CD4-positive, CD25-positive, alpha-beta regulatory T cell (primary cell): ENCODE measurements at regions not wholly inside any gene's neighbourhood (a gene's known extent, or its start where the extent isn't known, plus 50 kb on each side); places are given as distances from the start of the nearest gene placed in this dataset.

ENCODE experiments used
- ATAC-seq, 2 donors: fragments of 150-1000 bp; cut with Tn5 transposase; one replicate each; pipeline ENCODE4 v1.10.0; 2021; ENCODE audit warnings: low read depth in 2 of 2, moderate number of reproducible peaks in 2 of 2, moderate library complexity in 1 of 2
- DNase-seq, 3 donors: peaks; one replicate each; pipeline versions ENCODE4 v3.0.0 to v3.0.0-alpha.2; 2012 to 2022; ENCODE audit warnings: mixed read lengths in 1 of 3
- H3K27ac ChIP-seq: one replicate; pipeline ENCODE4 v1.7.0; 2013; ENCODE audit warnings: mild to moderate bottlenecking, low read length; ENCODE audit not compliant: insufficient read depth, poor library complexity, severe bottlenecking
- H3K27me3 ChIP-seq: one replicate; pipeline ENCODE4 v1.7.0; 2013; ENCODE audit warnings: low read length; ENCODE audit not compliant: control insufficient read depth, insufficient read depth
- H3K36me3 ChIP-seq: one replicate; pipeline ENCODE4 v1.7.0; 2013; ENCODE audit warnings: mild to moderate bottlenecking, low read length, moderate library complexity; ENCODE audit not compliant: control insufficient read depth, insufficient read depth
- H3K4me1 ChIP-seq: 2 replicates; pipeline ENCODE4 v1.7.0; 2013; ENCODE audit warnings: mild to moderate bottlenecking, low read length; ENCODE audit not compliant: insufficient read depth, control insufficient read depth, poor library complexity, severe bottlenecking
- H3K4me3 ChIP-seq: one replicate; pipeline ENCODE4 v1.7.0; 2013; ENCODE audit warnings: low read depth, mild to moderate bottlenecking, low read length, moderate library complexity
- H3K9me3 ChIP-seq, 2 experiments: 1 replicate in 1 of 2; 2 replicates in 1 of 2; pipeline ENCODE4 v1.7.0; 2013; ENCODE audit warnings: low read length in 2 of 2, mild to moderate bottlenecking in 1 of 2, moderate library complexity in 1 of 2; ENCODE audit not compliant: control insufficient read depth in 2 of 2
- H3K27ac Mint-ChIP-seq, 3 donors: one replicate each; pipeline ENCODE4 v1.8.0; 2020 to 2022; ENCODE audit warnings: mild to moderate bottlenecking in 3 of 3, mixed read lengths in 3 of 3, moderate library complexity in 2 of 3
- H3K27me3 Mint-ChIP-seq: one replicate; pipeline ENCODE4 v1.8.0; 2022; ENCODE audit warnings: mild to moderate bottlenecking, mixed read lengths
- H3K36me3 Mint-ChIP-seq: one replicate; pipeline ENCODE4 v1.8.0; 2020; ENCODE audit warnings: mixed read lengths
- H3K4me1 Mint-ChIP-seq, 4 donors: one replicate each; pipeline ENCODE4 v1.8.0; 2020 to 2022; ENCODE audit warnings: mixed read lengths in 4 of 4, mild to moderate bottlenecking in 1 of 4
- H3K4me3 Mint-ChIP-seq, 4 donors: one replicate each; pipeline ENCODE4 v1.8.0; 2020 to 2022; ENCODE audit warnings: mild to moderate bottlenecking in 4 of 4, mixed read lengths in 4 of 4, moderate library complexity in 3 of 4
- H3K9me3 Mint-ChIP-seq, 7 donors: one replicate each; pipeline ENCODE4 v1.8.0; 2020 to 2022; ENCODE audit warnings: mixed read lengths in 7 of 7, mild to moderate bottlenecking in 3 of 7, moderate library complexity in 2 of 7

DNA sequence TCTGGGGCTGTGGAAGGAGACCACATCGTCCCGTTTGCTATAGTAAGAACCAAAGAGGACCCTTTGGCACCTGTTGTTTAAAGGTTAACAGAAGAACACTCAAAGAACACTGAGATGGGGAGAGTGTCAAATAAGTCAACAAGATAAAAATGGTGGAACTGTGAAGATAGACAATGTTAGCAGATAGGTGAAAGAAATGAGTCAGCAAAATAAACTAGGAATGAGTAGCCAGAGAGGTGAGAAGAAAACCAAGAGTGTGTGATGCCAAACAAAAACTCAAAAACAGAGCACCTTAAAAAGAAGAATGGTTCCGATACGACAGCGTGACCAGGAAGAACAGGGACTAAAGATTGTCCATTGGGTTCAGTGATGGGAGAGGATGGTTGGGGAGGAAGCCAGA, 74.7 kb upstream of the PIWIL1 start:
- H3K27ac Mint-ChIP-seq, result no peak overlapping the region
- H3K9me3 Mint-ChIP-seq, result peaks cover 0 to 4% (median 3%) of the 10 kb centered on the region in 7 donors
- no peak overlapping the region for H3K4me3 Mint-ChIP-seq
- Histone ChIP-seq H3K9me3 (no peaks in the 10 kb centered on the region), H3K27ac (no peak overlapping the region), H3K4me1 (no peaks in the 10 kb centered on the region), H3K36me3 (no peaks in the 10 kb centered on the region), H3K4me3 (no peak overlapping the region), H3K27me3 (no peaks in the 10 kb centered on the region)
- no peaks in the 10 kb centered on the region for H3K4me1 Mint-ChIP-seq
- ATAC-seq (no peak), DNase-seq (no peak)
- no peaks in the 10 kb centered on the region for H3K27me3 Mint-ChIP-seq
- no peaks in the 10 kb centered on the region for H3K36me3 Mint-ChIP-seq

DNA sequence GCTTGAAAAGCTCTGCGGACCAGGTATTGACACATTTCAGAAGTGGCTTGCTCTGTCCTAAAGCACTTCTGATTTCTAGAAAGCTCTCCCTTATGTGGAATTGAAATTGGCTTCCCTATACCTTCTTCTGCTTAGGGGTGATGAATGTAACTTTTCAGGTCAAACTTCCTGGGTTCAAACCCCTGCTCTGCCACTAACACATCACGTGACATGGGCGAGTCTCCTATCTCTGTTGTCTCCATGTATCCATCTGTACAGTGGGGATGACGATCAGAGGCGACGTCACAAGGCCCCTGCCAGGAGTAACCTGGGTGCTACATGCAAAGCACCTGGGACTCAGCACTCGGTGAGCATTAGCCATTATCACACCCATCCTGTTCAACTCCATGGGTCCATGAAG, 73.7 kb upstream of the PIWIL1 start:
- H3K9me3 Mint-ChIP-seq, result peaks cover 0 to 4% (median 3%) of the 10 kb centered on the region in 7 donors
- H3K36me3 Mint-ChIP-seq, result no peaks in the 10 kb centered on the region

DNA sequence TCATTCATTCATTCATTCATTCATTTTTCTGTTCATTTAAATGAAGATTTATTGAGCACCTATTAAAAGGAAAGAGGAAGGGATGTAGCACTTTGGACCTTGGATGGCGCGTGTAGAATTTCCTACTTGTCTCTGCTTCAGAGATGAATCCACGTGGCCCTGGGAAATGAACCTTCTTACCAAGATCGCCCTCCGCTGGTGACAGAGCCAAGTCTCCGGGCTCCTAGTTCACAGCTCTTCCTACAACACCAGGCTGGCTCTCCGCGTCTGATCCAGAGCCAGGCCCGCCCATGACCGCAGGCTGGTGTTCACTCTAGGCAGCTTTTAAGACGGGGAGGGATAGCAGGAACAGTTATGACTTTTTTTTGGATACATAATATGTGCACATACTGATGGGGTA, 70.9 kb upstream of the PIWIL1 start:
- peaks cover 0 to 4% (median 1%) of the 10 kb centered on the region in 7 donors for H3K9me3 Mint-ChIP-seq
- Histone ChIP-seq H3K4me3 (no peak overlapping the region), H3K27ac (no peak overlapping the region), H3K27me3 (no peaks in the 10 kb centered on the region), H3K9me3 (no peaks in the 10 kb centered on the region), H3K4me1 (no peaks in the 10 kb centered on the region), H3K36me3 (no peaks in the 10 kb centered on the region)
- H3K27me3 Mint-ChIP-seq, result peaks cover 5% of the 10 kb centered on the region
- H3K4me1 Mint-ChIP-seq, result no peaks in the 10 kb centered on the region
- no peak overlapping the region for H3K4me3 Mint-ChIP-seq
- ATAC-seq (no peak), DNase-seq (no peak)
- no peaks in the 10 kb centered on the region for H3K36me3 Mint-ChIP-seq
- H3K27ac Mint-ChIP-seq, result no peak overlapping the region

More for the DNA sequence above, 73.7 kb upstream of the PIWIL1 start:
- Histone ChIP-seq H3K4me3 (no peak overlapping the region), H3K36me3 (no peaks in the 10 kb centered on the region), H3K9me3 (no peaks in the 10 kb centered on the region), H3K27me3 (no peaks in the 10 kb centered on the region), H3K4me1 (no peaks in the 10 kb centered on the region), H3K27ac (no peak overlapping the region)
- H3K4me1 Mint-ChIP-seq, result no peaks in the 10 kb centered on the region
- ATAC-seq (no peak), DNase-seq (no peak)
- no peak overlapping the region for H3K4me3 Mint-ChIP-seq
- no peak overlapping the region for H3K27ac Mint-ChIP-seq
- no peaks in the 10 kb centered on the region for H3K27me3 Mint-ChIP-seq

DNA sequence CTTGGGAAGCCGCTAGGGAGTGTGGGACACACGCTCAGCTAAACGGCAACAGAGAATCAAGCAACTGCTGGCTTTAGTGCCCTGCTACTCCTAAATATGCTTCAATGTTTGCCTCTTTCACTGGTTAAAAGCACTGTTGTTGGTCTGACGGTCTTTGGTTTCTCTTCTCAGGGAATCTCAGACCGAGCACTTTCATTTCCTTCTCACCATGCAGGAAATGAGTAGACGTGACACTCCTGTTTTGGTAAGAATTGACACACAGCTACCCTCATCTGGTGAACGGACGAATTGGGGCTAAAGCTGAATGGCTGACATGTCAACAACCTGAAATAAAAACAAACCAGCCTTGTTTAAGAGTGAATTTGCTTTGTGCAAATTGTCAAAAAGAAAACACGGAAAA, 57.5 kb upstream of the PIWIL1 start:
- H3K4me1 ChIP-seq, result no peaks in the 10 kb centered on the region
- no peaks in the 10 kb centered on the region for H3K27me3 Mint-ChIP-seq
- no peak for ATAC-seq

DNA sequence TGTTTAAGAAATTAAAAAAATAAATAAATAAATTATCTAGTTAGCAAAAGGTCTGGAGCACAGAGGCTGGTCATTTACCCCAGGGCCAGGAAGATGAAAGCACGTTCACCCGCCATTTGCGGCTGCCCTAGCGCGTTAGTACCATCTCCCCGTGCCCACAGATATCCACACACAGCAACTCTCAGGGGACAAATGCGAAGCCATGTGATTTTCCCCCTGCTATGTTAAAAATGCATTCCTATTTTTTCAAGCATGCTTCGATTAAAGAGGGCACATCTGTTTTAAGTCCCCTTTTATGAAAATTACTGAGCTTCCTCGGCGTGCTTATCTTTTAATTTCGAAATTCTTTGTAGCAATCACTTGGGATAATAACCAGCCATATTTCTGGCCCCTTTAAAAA, 56.9 kb upstream of the PIWIL1 start:
- H3K27me3 ChIP-seq, result no peaks in the 10 kb centered on the region
- DNase-seq (no peak), ATAC-seq (no peak)
- no peaks in the 10 kb centered on the region for H3K27me3 Mint-ChIP-seq
- H3K27ac ChIP-seq, result no peak overlapping the region
- no peak overlapping the region for H3K4me3 Mint-ChIP-seq
- H3K36me3 ChIP-seq, result no peaks in the 10 kb centered on the region
- no peak overlapping the region for H3K27ac Mint-ChIP-seq
- no peaks in the 10 kb centered on the region for H3K4me1 ChIP-seq
- no peaks in the 10 kb centered on the region for H3K9me3 ChIP-seq
- no peaks in the 10 kb centered on the region for H3K4me1 Mint-ChIP-seq
- no peak overlapping the region for H3K4me3 ChIP-seq
- H3K9me3 Mint-ChIP-seq, result peaks cover 0 to 8% (median 3%) of the 10 kb centered on the region in 7 donors
- peaks cover 3% of the 10 kb centered on the region for H3K36me3 Mint-ChIP-seq

More for the DNA sequence above, 57.5 kb upstream of the PIWIL1 start:
- Histone ChIP-seq H3K36me3 (no peaks in the 10 kb centered on the region), H3K9me3 (no peaks in the 10 kb centered on the region), H3K27ac (no peak overlapping the region), H3K4me3 (no peak overlapping the region), H3K27me3 (no peaks in the 10 kb centered on the region)
- H3K4me3 Mint-ChIP-seq, result no peak overlapping the region
- peaks cover 0 to 8% (median 3%) of the 10 kb centered on the region in 7 donors for H3K9me3 Mint-ChIP-seq
- no peaks in the 10 kb centered on the region for H3K4me1 Mint-ChIP-seq
- H3K36me3 Mint-ChIP-seq, result peaks cover 3% of the 10 kb centered on the region
- DNase-seq, result peak in 1 of 3 donors; percentile 10
- no peak overlapping the region for H3K27ac Mint-ChIP-seq

DNA sequence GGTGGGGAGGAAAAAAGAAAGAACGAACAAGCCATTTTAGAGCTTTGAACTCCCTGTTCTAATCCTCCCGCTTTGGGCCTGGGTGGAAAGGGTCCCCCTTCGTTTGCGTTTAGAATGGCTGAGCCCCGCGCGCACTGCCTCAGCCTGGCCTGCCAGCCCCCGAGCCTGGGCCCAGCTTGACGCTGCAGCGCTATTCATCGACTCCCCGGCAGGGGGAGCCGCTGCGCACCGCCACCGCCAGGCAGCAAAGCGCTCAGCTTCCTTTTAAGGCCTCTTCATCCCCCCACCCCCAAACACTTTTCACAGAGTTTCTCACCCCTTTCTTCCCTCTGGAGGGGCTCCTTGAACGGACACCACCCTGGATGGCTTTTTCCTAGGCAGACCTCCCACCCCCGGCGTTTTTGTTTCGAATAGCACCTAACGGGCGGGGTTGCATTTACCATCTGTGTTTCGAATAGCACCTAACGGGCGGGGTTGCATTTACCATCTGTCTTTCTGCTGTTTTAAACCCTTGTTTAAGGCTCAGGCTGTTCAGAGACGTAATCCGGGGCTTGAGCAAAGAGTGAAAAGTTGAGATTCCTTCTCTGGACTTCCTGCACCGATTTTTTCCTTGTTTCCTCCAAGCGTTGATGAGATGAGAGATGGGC, 56.4 kb upstream of the PIWIL1 start:
- no peak overlapping the region for H3K4me3 Mint-ChIP-seq
- Histone ChIP-seq H3K27ac (no peak overlapping the region), H3K4me3 (no peak overlapping the region), H3K27me3 (no peaks in the 10 kb centered on the region), H3K36me3 (no peaks in the 10 kb centered on the region), H3K9me3 (no peaks in the 10 kb centered on the region), H3K4me1 (no peaks in the 10 kb centered on the region)
- ATAC-seq (no peak), DNase-seq (peak; percentile 3 to 17 (median 4))
- H3K4me1 Mint-ChIP-seq, result no peaks in the 10 kb centered on the region
- peaks cover 0 to 8% (median 3%) of the 10 kb centered on the region in 7 donors for H3K9me3 Mint-ChIP-seq
- H3K27ac Mint-ChIP-seq, result no peak overlapping the region
- H3K36me3 Mint-ChIP-seq, result peaks cover 3% of the 10 kb centered on the region
- no peaks in the 10 kb centered on the region for H3K27me3 Mint-ChIP-seq

DNA sequence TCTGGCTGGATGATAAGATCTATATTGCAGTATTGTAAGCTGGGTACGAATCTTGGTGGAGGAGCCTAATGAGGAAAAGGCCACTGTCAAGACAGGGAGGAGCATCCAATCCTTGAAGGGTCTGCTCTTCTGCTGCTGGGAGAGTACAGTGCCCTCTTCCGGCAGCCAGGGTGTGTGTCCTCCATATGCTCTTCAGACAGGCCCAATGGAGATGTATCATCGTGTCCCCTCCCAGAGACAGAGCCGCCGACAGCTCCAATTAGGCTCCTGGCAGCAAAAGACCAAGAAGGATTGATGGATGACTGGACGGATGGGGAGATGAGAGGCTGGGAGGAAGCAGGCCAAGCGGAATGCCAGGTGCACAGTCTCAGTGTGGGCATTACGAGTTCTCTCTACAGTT, 51.6 kb upstream of the PIWIL1 start:
- H3K4me1 Mint-ChIP-seq, result no peaks in the 10 kb centered on the region
- Histone ChIP-seq H3K9me3 (no peaks in the 10 kb centered on the region), H3K36me3 (no peaks in the 10 kb centered on the region), H3K27me3 (no peaks in the 10 kb centered on the region), H3K4me1 (no peaks in the 10 kb centered on the region), H3K4me3 (no peak overlapping the region), H3K27ac (no peak overlapping the region)
- no peak overlapping the region for H3K4me3 Mint-ChIP-seq
- H3K36me3 Mint-ChIP-seq, result peaks cover 3% of the 10 kb centered on the region
- DNase-seq (no peak), ATAC-seq (no peak)
- peaks cover 0 to 10% (median 4%) of the 10 kb centered on the region in 7 donors for H3K9me3 Mint-ChIP-seq
- no peaks in the 10 kb centered on the region for H3K27me3 Mint-ChIP-seq
- H3K27ac Mint-ChIP-seq, result no peak overlapping the region

DNA sequence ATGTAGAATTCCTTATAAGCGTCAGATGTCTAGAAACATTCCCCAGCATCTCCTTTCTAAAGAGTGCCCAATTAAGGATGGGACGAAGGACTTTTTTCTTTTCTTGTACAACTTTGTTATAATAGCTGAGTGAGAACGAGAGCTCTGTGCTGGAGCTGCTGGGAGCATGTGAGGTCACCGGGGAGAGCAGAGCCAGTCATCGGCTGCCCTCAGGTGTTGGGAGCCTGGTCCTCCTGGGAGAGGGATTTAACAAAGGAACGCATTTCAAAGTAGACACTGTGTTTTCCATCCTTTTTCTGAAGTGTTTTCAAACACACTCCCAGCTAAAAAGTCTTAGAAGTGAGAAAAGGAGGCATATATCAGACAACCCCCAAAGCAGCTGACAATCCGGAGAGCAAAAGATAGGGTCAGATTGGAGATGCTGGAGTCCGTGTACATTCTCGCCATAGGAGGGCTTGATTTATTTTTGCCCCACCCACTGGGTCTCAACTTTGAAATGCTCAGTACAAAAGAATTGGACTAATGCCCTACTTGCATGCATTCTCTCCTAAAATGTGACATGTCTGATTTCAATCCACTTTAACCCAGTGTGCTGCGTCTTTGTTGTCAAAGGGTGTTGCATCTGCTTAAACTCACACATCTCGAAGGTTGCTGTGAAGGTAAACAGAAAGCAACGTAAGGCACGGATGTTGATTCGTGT, 50.8 kb upstream of the PIWIL1 start:
- Mint-ChIP-seq H3K4me1 (no peaks in the 10 kb centered on the region), H3K4me3 (no peak overlapping the region), H3K9me3 (peaks cover 0 to 8% (median 4%) of the 10 kb centered on the region in 7 donors), H3K27me3 (no peaks in the 10 kb centered on the region), H3K27ac (no peak overlapping the region), H3K36me3 (peaks cover 3% of the 10 kb centered on the region)
- Histone ChIP-seq H3K4me1 (no peaks in the 10 kb centered on the region), H3K27ac (no peak overlapping the region), H3K9me3 (no peaks in the 10 kb centered on the region), H3K36me3 (no peaks in the 10 kb centered on the region), H3K27me3 (no peaks in the 10 kb centered on the region), H3K4me3 (no peak overlapping the region)
- no peak for DNase-seq
- no peak for ATAC-seq
